Testis (tissue), 2 donors: ENCODE measurements at regions not wholly inside any gene's neighbourhood (a gene's known extent, or its start where the extent isn't known, plus 50 kb on each side); places are given as distances from the start of the nearest gene placed in this dataset.

ENCODE experiments used
- CTCF ChIP-seq, 3 experiments: fragments of 450-650 bp in 2 of 3; fragments of 200-600 bp in 1 of 3; sonication (generic) in 1 of 3; IDR thresholded peaks; one replicate each; pipeline ENCODE4 v1.5.1; 2016 to 2019; ENCODE audit warnings: antibody characterized with exemption in 3 of 3, mild to moderate bottlenecking in 2 of 3, moderate library complexity in 1 of 3
- POLR2A ChIP-seq: fragments of 450-650 bp; IDR thresholded peaks from one replicate; pipeline ENCODE4 v1.6.1; 2017; ENCODE audit warnings: antibody characterized with exemption, mild to moderate bottlenecking, moderate library complexity

GRCh38 chr2:44880125-44880483 is 61.4 kb upstream of the SIX3 start:
- TF ChIP-seq CTCF (IDR thresholded peaks at IDR 0.05) (no peak), POLR2A (no peak)
